H1 (cell line): ENCODE measurements at regions not wholly inside any gene's neighbourhood (a gene's known extent, or its start where the extent isn't known, plus 50 kb on each side); places are given as distances from the start of the nearest gene placed in this dataset.

Experiments used
- CTCF ChIA-PET: fragments of 300-600 bp; sonication (Branson Sonifier 250); formaldehyde crosslinking; loops from one replicate; lab custom pipeline; 2021; ENCODE audit not compliant: partially characterized antibody; lab: Charles Lee
- POLR2A ChIA-PET: fragments of 300-600 bp; sonication (Branson Sonifier 250); formaldehyde crosslinking; loops from one replicate; lab custom pipeline; 2021; ENCODE audit warnings: inconsistent platforms; ENCODE audit not compliant: partially characterized antibody; lab: Charles Lee
- DNase-seq, 2 experiments: peaks; one replicate each; pipeline versions ENCODE4 v3.0.0 to v3.0.0-alpha.2; 2010 to 2022; ENCODE audit warnings: low spot score in 2 of 2, low read depth in 1 of 2, mixed read lengths in 1 of 2
- FAIRE-seq: peaks from 2 replicates; lab custom pipeline; 2011; peaks lifted over from hg19 to GRCh38; lab: Jason Lieb, UNC
- H2AFZ ChIP-seq: 2 replicates; pipeline ENCODE4 v1.8.1; 2012; ENCODE audit warnings: low read length, inconsistent platforms
- H2AK5ac ChIP-seq: 2 replicates; pipeline ENCODE4 v1.6.1; 2013; ENCODE audit warnings: low read depth, low read length
- H2BK120ac ChIP-seq: replicated peaks from 2 replicates; pipeline ENCODE3; 2013; ENCODE audit warnings: low read depth, low read length, inconsistent platforms
- H2BK12ac ChIP-seq: 2 replicates; pipeline ENCODE4 v1.6.1; 2013; ENCODE audit warnings: low read depth, low read length
- H2BK15ac ChIP-seq: 2 replicates; pipeline ENCODE4 v1.6.1; 2013; ENCODE audit warnings: low read length
- H2BK20ac ChIP-seq: 2 replicates; pipeline ENCODE4 v1.6.1; 2013; ENCODE audit warnings: low read length
- H2BK5ac ChIP-seq: 2 replicates; pipeline ENCODE4 v1.6.1; 2013; ENCODE audit warnings: low read depth, low read length
- H3K14ac ChIP-seq: 2 replicates; pipeline ENCODE4 v1.6.1; 2013; ENCODE audit warnings: inconsistent platforms; ENCODE audit not compliant: insufficient read length
- H3K18ac ChIP-seq: 2 replicates; pipeline ENCODE4 v1.6.1; 2013; ENCODE audit warnings: low read length; ENCODE audit errors: extremely low read depth
- H3K23ac ChIP-seq: 2 replicates; pipeline ENCODE4 v1.6.1; 2013; ENCODE audit warnings: inconsistent platforms; ENCODE audit not compliant: insufficient read length
- H3K23me2 ChIP-seq: 2 replicates; pipeline ENCODE4 v1.6.1; 2013; ENCODE audit warnings: low read depth, low read length
- H3K27ac ChIP-seq: 2 replicates; pipeline ENCODE4 v1.6.1; 2011; ENCODE audit warnings: low read depth, low read length, inconsistent platforms
- H3K27me3 ChIP-seq, 4 experiments: replicated peaks in 1 of 4; 1 replicate in 1 of 4; 2 replicates in 3 of 4; pipeline versions ENCODE4 v1.6.1 to v1.8.1; 2011 to 2013; ENCODE audit warnings: low read length in 3 of 4, mild to moderate bottlenecking in 3 of 4, inconsistent platforms in 2 of 4, mixed read lengths in 2 of 4, moderate library complexity in 1 of 4; ENCODE audit not compliant: control insufficient read depth in 3 of 4, insufficient read depth in 3 of 4; ENCODE audit errors: extremely low read depth in 1 of 4
- H3K36me3 ChIP-seq, 4 experiments: 2 replicates each; pipeline versions ENCODE4 v1.6.1 to v1.8.1; 2011 to 2013; ENCODE audit warnings: mild to moderate bottlenecking in 4 of 4, low read length in 3 of 4, moderate library complexity in 2 of 4, control low read depth in 1 of 4, inconsistent platforms in 1 of 4; ENCODE audit not compliant: insufficient read depth in 4 of 4, control insufficient read depth in 2 of 4
- H3K4ac ChIP-seq: replicated peaks from 2 replicates; pipeline ENCODE3; 2013; ENCODE audit warnings: low read length, low read depth, mixed read lengths, inconsistent platforms; ENCODE audit not compliant: insufficient read length
- H3K4me1 ChIP-seq, 4 experiments: replicated peaks in 1 of 4; 1 replicate in 1 of 4; 2 replicates in 3 of 4; pipeline versions ENCODE4 v1.6.1 to v1.8.1; 2011 to 2013; ENCODE audit warnings: low read length in 3 of 4, inconsistent platforms in 2 of 4, mixed read lengths in 1 of 4; ENCODE audit not compliant: insufficient read depth in 4 of 4, control insufficient read depth in 3 of 4
- H3K4me2 ChIP-seq, 2 experiments: 2 replicates each; pipeline versions ENCODE4 v1.6.1 to v1.8.1; 2011 to 2013; ENCODE audit warnings: low read depth in 2 of 2, low read length in 2 of 2, control low read depth in 1 of 2, inconsistent platforms in 1 of 2, mild to moderate bottlenecking in 1 of 2; ENCODE audit not compliant: insufficient read depth in 1 of 2
- H3K4me3 ChIP-seq, 4 experiments: fragments of 200-600, 300-600 bp in 1 of 4; sonication (generic), shearing (Covaris generic), sonication (Bioruptor Twin) in 1 of 4; 2 replicates each; pipeline versions ENCODE4 v1.5.1 to v1.8.1; 2011 to 2016; ENCODE audit warnings: low read length in 4 of 4, low read depth in 3 of 4, control low read depth in 2 of 4, inconsistent platforms in 2 of 4, mild to moderate bottlenecking in 2 of 4, mixed read lengths in 1 of 4, moderate library complexity in 1 of 4; ENCODE audit not compliant: insufficient read depth in 2 of 4; ENCODE audit errors: extremely low read depth in 1 of 4
- H3K56ac ChIP-seq: replicated peaks from 2 replicates; pipeline ENCODE3; 2013; ENCODE audit warnings: low read depth, mild to moderate bottlenecking, mixed read lengths, low read length, inconsistent platforms; ENCODE audit not compliant: insufficient read length
- H3K79me1 ChIP-seq: 2 replicates; pipeline ENCODE4 v1.6.1; 2013; ENCODE audit warnings: low read depth, low read length, control low read depth
- H3K79me2 ChIP-seq, 2 experiments: 2 replicates each; pipeline versions ENCODE4 v1.6.1 to v1.8.1; 2012 to 2013; ENCODE audit warnings: low read length in 2 of 2, mild to moderate bottlenecking in 2 of 2, inconsistent platforms in 1 of 2; ENCODE audit not compliant: insufficient read depth in 2 of 2, control insufficient read depth in 1 of 2
- H3K9ac ChIP-seq, 4 experiments: replicated peaks in 1 of 4; 1 replicate in 1 of 4; 2 replicates in 3 of 4; pipeline versions ENCODE4 v1.6.1 to v1.8.1; 2011 to 2013; ENCODE audit warnings: low read depth in 3 of 4, low read length in 3 of 4, control low read depth in 2 of 4, mild to moderate bottlenecking in 2 of 4, moderate library complexity in 2 of 4, inconsistent platforms in 1 of 4; ENCODE audit errors: extremely low read depth in 1 of 4
- H3K9me3 ChIP-seq, 2 experiments: 2 replicates each; pipeline versions ENCODE4 v1.6.1 to v1.8.1; 2012 to 2013; ENCODE audit warnings: mild to moderate bottlenecking in 2 of 2, moderate library complexity in 2 of 2, control low read depth in 1 of 2, inconsistent platforms in 1 of 2, low read depth in 1 of 2, low read length in 1 of 2, mixed read lengths in 1 of 2; ENCODE audit not compliant: insufficient read depth in 2 of 2
- H4K20me1 ChIP-seq, 2 experiments: replicated peaks in 1 of 2; 2 replicates each; pipeline versions ENCODE3 to v1.8.1; 2011 to 2013; ENCODE audit warnings: inconsistent platforms in 2 of 2, low read length in 2 of 2, mild to moderate bottlenecking in 1 of 2; ENCODE audit not compliant: insufficient read depth in 2 of 2, control insufficient read depth in 1 of 2
- H4K5ac ChIP-seq: 2 replicates; pipeline ENCODE4 v1.6.1; 2013; ENCODE audit warnings: low read length, low read depth, mixed read lengths, inconsistent platforms; ENCODE audit not compliant: insufficient read length
- H4K8ac ChIP-seq: 2 replicates; pipeline ENCODE4 v1.8.0; 2013; ENCODE audit warnings: mild to moderate bottlenecking, moderate library complexity, low read length, inconsistent platforms; ENCODE audit not compliant: insufficient read depth; ENCODE audit errors: extremely low read depth
- H4K91ac ChIP-seq: replicated peaks from 2 replicates; pipeline ENCODE3; 2013; ENCODE audit warnings: low read length, mixed read lengths, inconsistent platforms; ENCODE audit not compliant: insufficient read length
- ASH2L ChIP-seq: fragments of 200-600, 300-600 bp; sonication (generic); IDR thresholded peaks from one replicate; pipeline ENCODE4 v1.7.1; 2017; ENCODE audit warnings: low read length
- BACH1 ChIP-seq: IDR thresholded peaks from 2 replicates; pipeline ENCODE4 v1.6.1; 2012; ENCODE audit warnings: low read length, improper control_type of control experiment
- BCL11A ChIP-seq, 2 experiments: IDR thresholded peaks; one replicate each; pipeline ENCODE4 v1.6.1; 2011; ENCODE audit warnings: low read depth in 2 of 2, low read length in 2 of 2, mild to moderate bottlenecking in 2 of 2
- CTBP2 ChIP-seq: IDR thresholded peaks from 2 replicates; pipeline ENCODE4 v1.7.0; 2011; ENCODE audit warnings: borderline replicate concordance, mild to moderate bottlenecking, moderate library complexity, mixed read lengths, low read length; ENCODE audit not compliant: insufficient read depth, insufficient read length
- EGR1 ChIP-seq: IDR thresholded peaks from 2 replicates; pipeline ENCODE4 v1.6.1; 2011; ENCODE audit warnings: low read depth, low read length, borderline replicate concordance
- GABPA ChIP-seq: IDR thresholded peaks from 2 replicates; pipeline ENCODE4 v1.6.1; 2011; ENCODE audit warnings: mild to moderate bottlenecking, low read length, moderate library complexity, borderline replicate concordance; ENCODE audit not compliant: insufficient read depth
- HDAC2 ChIP-seq, 2 experiments: fragments of 300-600 bp in 1 of 2; sonication (generic) in 1 of 2; IDR thresholded peaks; 2 replicates each; pipeline ENCODE4 v1.6.1; 2011 to 2012; ENCODE audit warnings: low read depth in 2 of 2, low read length in 2 of 2, mild to moderate bottlenecking in 2 of 2, moderate library complexity in 2 of 2, borderline replicate concordance in 1 of 2, inconsistent platforms in 1 of 2
- KDM1A ChIP-seq: fragments of 200-600, 300-600 bp; sonication (generic); IDR thresholded peaks from 2 replicates; pipeline ENCODE4 v1.7.1; 2016; ENCODE audit warnings: mild to moderate bottlenecking, low read length, borderline replicate concordance
- RNF2 ChIP-seq: fragments of 200-900, 300-1000 bp; sonication (generic); IDR thresholded peaks from 2 replicates; pipeline ENCODE4 v1.7.1; 2016; ENCODE audit warnings: borderline replicate concordance, low read depth, mild to moderate bottlenecking, antibody characterized with exemption, low read length; ENCODE audit not compliant: poor library complexity, severe bottlenecking; ENCODE audit errors: missing control alignments
- RXRA ChIP-seq: IDR thresholded peaks from 2 replicates; pipeline ENCODE4 v1.6.1; 2011; ENCODE audit warnings: low read depth, mild to moderate bottlenecking, low read length, moderate library complexity; ENCODE audit not compliant: insufficient read depth
- TAF1 ChIP-seq: IDR thresholded peaks from 2 replicates; pipeline ENCODE4 v1.6.1; 2011; ENCODE audit warnings: mild to moderate bottlenecking, low read depth, low read length
- WGBS, 2 experiments: shearing (Covaris generic) in 1 of 2; methylation state at CpG; one replicate each; pipeline versions ENCODE4 v1.1.6 to v1.1.7; 2013 to 2015; ENCODE audit warnings: low lambda C conversion rate in 2 of 2, mixed read lengths in 2 of 2, inconsistent platforms in 1 of 2, low coverage in 1 of 2, missing lambda C conversion rate in 1 of 2; ENCODE audit not compliant: insufficient replicate concordance in 2 of 2, insufficient coverage in 1 of 2, insufficient read length in 1 of 2; ENCODE audit errors: extremely low coverage in 1 of 2, missing lambda C conversion rate in 1 of 2; 5-methylcytosine and 5-hydroxymethylcytosine counted together
- TF ChIP-seq, protein P1 (sequence below): IDR thresholded peaks from 2 replicates; pipeline ENCODE4 v1.6.1; 2012; ENCODE audit warnings: inconsistent platforms
- TF ChIP-seq, protein P2 (sequence below): IDR thresholded peaks from 2 replicates; pipeline ENCODE4 v1.6.1; 2012; ENCODE audit warnings: inconsistent platforms

GRCh38 chr15:35757765-35758164, 211.8 kb upstream of the DPH6 start:
- CTCF ChIA-PET = interaction anchor here (1.4 to 2.1 kb wide), 2 partner anchors 10 to 12 kb away, joined by 3 to 6 read pairs; no protein-coding TSS in a partner anchor
- H2BK15ac ChIP-seq = no peak overlapping the region
- H3K56ac ChIP-seq = no peak overlapping the region
- H3K4me1 ChIP-seq = no peaks in the 10 kb centered on the region
- H3K18ac ChIP-seq = no peak overlapping the region
- H4K20me1 ChIP-seq = no peaks in the 10 kb centered on the region
- H2BK20ac ChIP-seq = no peak overlapping the region
- H4K5ac ChIP-seq = no peak overlapping the region
- no peak overlapping the region for H4K8ac ChIP-seq
- no peak overlapping the region for H3K4ac ChIP-seq
- POLR2A ChIA-PET = no interaction called here
- H3K27ac ChIP-seq = no peak overlapping the region
- no peaks in the 10 kb centered on the region; a peak in 1 of 7 replicates for H3K27me3 ChIP-seq
- H2BK5ac ChIP-seq = no peak overlapping the region
- no peak overlapping the region for H2BK12ac ChIP-seq
- no peak overlapping the region for H3K4me3 ChIP-seq
- H2BK120ac ChIP-seq = no peak overlapping the region
- no peaks in the 10 kb centered on the region for H3K79me2 ChIP-seq
- H3K36me3 ChIP-seq = no peaks in the 10 kb centered on the region
- no peak overlapping the region for H3K9ac ChIP-seq
- no peak overlapping the region for H3K4me2 ChIP-seq
- no peaks in the 10 kb centered on the region for H3K9me3 ChIP-seq
- FAIRE-seq (no peak), DNase-seq (no peak)
- no peak overlapping the region for H4K91ac ChIP-seq
- no peaks in the 10 kb centered on the region for H3K23me2 ChIP-seq
- WGBS, 2 experiments = 81% methylated on average over 3 of the region's 3 CpGs; no CpG with 5 or more reads in 1 of the 2 experiments
- H3K23ac ChIP-seq = no peak overlapping the region
- no peak overlapping the region for H2AFZ ChIP-seq
- no peak overlapping the region for H2AK5ac ChIP-seq
- H3K14ac ChIP-seq = no peak overlapping the region
- H3K79me1 ChIP-seq = no peaks in the 10 kb centered on the region
- TF ChIP-seq CTBP2 (no peak), HDAC2 (IDR thresholded peaks at IDR 0.05; ENCODE audit: borderline replicate concordance in 1 of 2, low read depth in 2 of 2, low read length in 2 of 2) (no peak), TAF1 (no peak), ASH2L (no peak), BCL11A (IDR thresholded peaks at IDR 0.05; ENCODE audit: low read depth in 2 of 2, low read length in 2 of 2) (no peak), EGR1 (no peak), GABPA (no peak), KDM1A (no peak), RXRA (no peak), RNF2 (no peak), BACH1 (no peak)
- TF ChIP-seq, protein P1, sequence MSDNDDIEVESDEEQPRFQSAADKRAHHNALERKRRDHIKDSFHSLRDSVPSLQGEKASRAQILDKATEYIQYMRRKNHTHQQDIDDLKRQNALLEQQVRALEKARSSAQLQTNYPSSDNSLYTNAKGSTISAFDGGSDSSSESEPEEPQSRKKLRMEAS = no peak
- TF ChIP-seq, protein P2, sequence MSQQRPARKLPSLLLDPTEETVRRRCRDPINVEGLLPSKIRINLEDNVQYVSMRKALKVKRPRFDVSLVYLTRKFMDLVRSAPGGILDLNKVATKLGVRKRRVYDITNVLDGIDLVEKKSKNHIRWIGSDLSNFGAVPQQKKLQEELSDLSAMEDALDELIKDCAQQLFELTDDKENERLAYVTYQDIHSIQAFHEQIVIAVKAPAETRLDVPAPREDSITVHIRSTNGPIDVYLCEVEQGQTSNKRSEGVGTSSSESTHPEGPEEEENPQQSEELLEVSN = no peak
